Caco-2 (cell line): ENCODE measurements at regions not wholly inside any gene's neighbourhood (a gene's known extent, or its start where the extent isn't known, plus 50 kb on each side); places are given as distances from the start of the nearest gene placed in this dataset.

Source experiments
- BruUV-seq: library from RNA; stranded (reverse); fragments of 400-500 nt; replicated peaks from 2 replicates; lab custom pipeline; 2021; lab: Mats Ljungman, UMichigan
- CTCF ChIA-PET: fragments of 300-600 bp; sonication (Branson Sonifier 250); formaldehyde crosslinking; loops from one replicate; lab custom pipeline; 2022; ENCODE audit warnings: antibody characterized with exemption; lab: Charles Lee
- POLR2A ChIA-PET: fragments of 300-600 bp; sonication (Branson Sonifier 250); formaldehyde crosslinking; loops from one replicate; lab custom pipeline; 2022; ENCODE audit warnings: antibody characterized with exemption; lab: Charles Lee
- DNase-seq, 2 experiments: peaks; one replicate each; pipeline versions ENCODE4 v3.0.0 to v3.0.0-alpha.2; 2020 to 2022
- H3K27me3 ChIP-seq: replicated peaks from 2 replicates; pipeline ENCODE4 v1.6.0; 2011; ENCODE audit warnings: low read length; ENCODE audit not compliant: control insufficient read depth, insufficient read depth
- H3K36me3 ChIP-seq: 2 replicates; pipeline ENCODE4 v1.5.1; 2011; ENCODE audit warnings: low read length; ENCODE audit not compliant: control insufficient read depth, insufficient read depth
- H3K4me1 ChIP-seq: fragments of 250-450 bp; sonication (Bioruptor Pico); 2 replicates; pipeline ENCODE4 v1.5.1; 2020; ENCODE audit warnings: mild to moderate bottlenecking
- H3K4me3 ChIP-seq: 2 replicates; pipeline ENCODE4 v1.5.1; 2011; ENCODE audit warnings: low read depth, mild to moderate bottlenecking, control low read depth, low read length
- H3K9me3 ChIP-seq: fragments of 250-450 bp; sonication (Bioruptor Pico); 2 replicates; pipeline ENCODE4 v1.5.1; 2020; ENCODE audit warnings: mild to moderate bottlenecking, moderate library complexity
- H3K27ac Mint-ChIP-seq: one replicate; pipeline ENCODE4 v1.8.0; 2022; ENCODE audit warnings: mixed read lengths; ENCODE audit not compliant: unreplicated experiment
- H3K27me3 Mint-ChIP-seq: one replicate; pipeline ENCODE4 v1.8.0; 2022; ENCODE audit warnings: mixed read lengths; ENCODE audit not compliant: insufficient read depth, unreplicated experiment
- H3K36me3 Mint-ChIP-seq: one replicate; pipeline ENCODE4 v1.8.0; 2022; ENCODE audit warnings: mild to moderate bottlenecking, mixed read lengths; ENCODE audit not compliant: insufficient read depth, unreplicated experiment
- H3K4me1 Mint-ChIP-seq: one replicate; pipeline ENCODE4 v1.8.0; 2022; ENCODE audit warnings: low read depth, mixed read lengths; ENCODE audit not compliant: unreplicated experiment
- H3K4me3 Mint-ChIP-seq: one replicate; pipeline ENCODE4 v1.8.0; 2022; ENCODE audit warnings: mild to moderate bottlenecking, moderate library complexity, mixed read lengths; ENCODE audit not compliant: unreplicated experiment
- H3K9me3 Mint-ChIP-seq: one replicate; pipeline ENCODE4 v1.8.0; 2022; ENCODE audit warnings: mixed read lengths; ENCODE audit not compliant: unreplicated experiment
- CTCF ChIP-seq, 2 experiments: fragments of 200-600 bp in 1 of 2; IDR thresholded peaks; 1 replicate in 1 of 2; 2 replicates in 1 of 2; pipeline versions ENCODE4 v1.5.1 to v1.8.0; 2011 to 2022; ENCODE audit warnings: antibody characterized with exemption in 1 of 2, control low read depth in 1 of 2, inconsistent platforms in 1 of 2, low read depth in 1 of 2, low read length in 1 of 2, mild to moderate bottlenecking in 1 of 2, moderate library complexity in 1 of 2; ENCODE audit not compliant: insufficient read depth in 1 of 2, severe bottlenecking in 1 of 2, unreplicated experiment in 1 of 2
- intact Hi-C: fragments of 100-400 bp; cut with micrococcal nuclease; formaldehyde crosslinking; loops from one replicate; pipeline ENCODE4 v1.10.0; 2022; ENCODE audit not compliant: unreplicated experiment

DNA sequence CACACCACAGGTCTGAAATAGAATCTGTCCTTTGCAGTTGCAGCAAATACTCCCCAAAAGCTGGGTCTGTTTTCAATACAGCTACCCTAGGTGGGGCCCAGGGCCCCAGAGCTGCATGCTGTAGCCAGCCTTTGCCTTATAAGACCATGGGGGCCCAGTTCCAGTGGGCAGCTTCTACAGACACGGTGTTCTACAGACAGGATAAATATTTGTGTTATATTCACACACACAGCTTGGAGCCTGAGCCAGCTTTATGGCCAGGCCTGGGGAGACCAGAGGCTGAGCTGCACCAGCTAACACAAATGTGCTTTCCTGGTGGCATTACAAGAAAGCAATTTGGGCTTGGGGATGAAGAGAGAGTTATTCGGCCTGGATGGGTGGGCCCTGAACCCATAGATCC is 151.8 kb upstream of the NCAM1 start:
- Histone ChIP-seq H3K36me3 (no peaks in the 10 kb centered on the region), H3K4me3 (no peak overlapping the region), H3K9me3 (no peaks in the 10 kb centered on the region), H3K4me1 (no peaks in the 10 kb centered on the region), H3K27me3 (no peaks in the 10 kb centered on the region)
- Mint-ChIP-seq H3K4me3 (no peak overlapping the region), H3K36me3 (no peaks in the 10 kb centered on the region), H3K27me3 (peaks cover 12% of the 10 kb centered on the region), H3K9me3 (no peaks in the 10 kb centered on the region), H3K4me1 (no peaks in the 10 kb centered on the region), H3K27ac (no peak overlapping the region)
- POLR2A ChIA-PET: no interaction called here
- CTCF ChIA-PET: interaction anchor here (1.4 kb wide), 1 partner anchor 14 kb away, joined by 3 read pairs; no protein-coding TSS in a partner anchor
- intact Hi-C loops: no loop called here
- no peak for TF ChIP-seq CTCF (IDR thresholded peaks at IDR 0.05; ENCODE audit: insufficient read depth in 1 of 2, low read depth in 1 of 2, low read length in 1 of 2, severe bottlenecking in 1 of 2, unreplicated experiment in 1 of 2)
- DNase-seq: no peak
- no TSS peak for BruUV-seq

- Mint-ChIP-seq H3K27me3 (peaks cover 13% of the 10 kb centered on the region), H3K36me3 (no peaks in the 10 kb centered on the region), H3K4me3 (no peak overlapping the region), H3K27ac (no peak overlapping the region), H3K9me3 (no peaks in the 10 kb centered on the region), H3K4me1 (no peaks in the 10 kb centered on the region)
- Histone ChIP-seq H3K27me3 (no peaks in the 10 kb centered on the region), H3K4me1 (no peaks in the 10 kb centered on the region), H3K36me3 (no peaks in the 10 kb centered on the region), H3K9me3 (no peaks in the 10 kb centered on the region), H3K4me3 (no peak overlapping the region)
- BruUV-seq: no TSS peak
- no peak for TF ChIP-seq CTCF (IDR thresholded peaks at IDR 0.05; ENCODE audit: insufficient read depth in 1 of 2, low read depth in 1 of 2, low read length in 1 of 2, severe bottlenecking in 1 of 2, unreplicated experiment in 1 of 2)
- POLR2A ChIA-PET: no interaction called here
- intact Hi-C loops: no loop called here
- no peak for DNase-seq
- CTCF ChIA-PET: no interaction called here
Measured at GRCh38 chr11:112810951-112811350, 150.3 kb upstream of the NCAM1 start.

GRCh38 chr11:112811783-112812182 is 149.4 kb upstream of the NCAM1 start:
- H3K36me3 Mint-ChIP-seq: no peaks in the 10 kb centered on the region
- TF ChIP-seq CTCF (IDR thresholded peaks at IDR 0.05; ENCODE audit: insufficient read depth in 1 of 2, low read depth in 1 of 2, low read length in 1 of 2, severe bottlenecking in 1 of 2, unreplicated experiment in 1 of 2): no peak
- H3K4me1 Mint-ChIP-seq: no peaks in the 10 kb centered on the region
- Histone ChIP-seq H3K36me3 (no peaks in the 10 kb centered on the region), H3K4me1 (no peaks in the 10 kb centered on the region), H3K9me3 (no peaks in the 10 kb centered on the region), H3K4me3 (no peak overlapping the region), H3K27me3 (no peaks in the 10 kb centered on the region)
- no peak for DNase-seq
- ChIA-PET CTCF (no interaction called here), POLR2A (no interaction called here)
- intact Hi-C loops: no loop called here
- BruUV-seq: no TSS peak
- H3K9me3 Mint-ChIP-seq: no peaks in the 10 kb centered on the region
- no peak overlapping the region for H3K4me3 Mint-ChIP-seq
- no peak overlapping the region for H3K27ac Mint-ChIP-seq
- peaks cover 13% of the 10 kb centered on the region for H3K27me3 Mint-ChIP-seq
